CD14-positive monocyte (primary cell): ENCODE measurements at regions not wholly inside any gene's neighbourhood (a gene's known extent, or its start where the extent isn't known, plus 50 kb on each side); places are given as distances from the start of the nearest gene placed in this dataset.

Experiments
- DNase-seq, 3 donors: peaks; one replicate each; pipeline ENCODE4 v3.0.0-alpha.2; 2011 to 2022
- H2AFZ ChIP-seq: 2 replicates; pipeline ENCODE4 v1.6.0; 2012; ENCODE audit warnings: mild to moderate bottlenecking, low read depth, low read length, inconsistent platforms; ENCODE audit not compliant: insufficient read depth, poor library complexity, severe bottlenecking
- H3K27ac ChIP-seq, 2 donors: 1 replicate in 1 of 2; 2 replicates in 1 of 2; pipeline ENCODE4 v1.5.1; 2012 to 2013; ENCODE audit warnings: low read length in 2 of 2, control low read depth in 1 of 2, inconsistent platforms in 1 of 2, low read depth in 1 of 2, mild to moderate bottlenecking in 1 of 2
- H3K27me3 ChIP-seq, 2 donors: one replicate each; pipeline versions ENCODE4 v1.6.0 to v1.6.1; 2011 to 2013; ENCODE audit warnings: low read length in 2 of 2; ENCODE audit not compliant: control insufficient read depth in 2 of 2, insufficient read depth in 2 of 2
- H3K36me3 ChIP-seq, 2 donors: replicated peaks in 1 of 2; 1 replicate in 1 of 2; 2 replicates in 1 of 2; pipeline versions ENCODE4 v1.5.1 to v1.6.1; 2012 to 2013; ENCODE audit warnings: low read length in 2 of 2, control low read depth in 1 of 2, inconsistent platforms in 1 of 2, mild to moderate bottlenecking in 1 of 2; ENCODE audit not compliant: insufficient read depth in 2 of 2, control insufficient read depth in 1 of 2
- H3K4me1 ChIP-seq, 2 donors: 1 replicate in 1 of 2; 2 replicates in 1 of 2; pipeline versions ENCODE4 v1.5.1 to v1.6.1; 2012 to 2013; ENCODE audit warnings: low read length in 2 of 2, control low read depth in 1 of 2, inconsistent platforms in 1 of 2, mild to moderate bottlenecking in 1 of 2, moderate library complexity in 1 of 2; ENCODE audit not compliant: insufficient read depth in 2 of 2, control insufficient read depth in 1 of 2
- H3K4me2 ChIP-seq: replicated peaks from 2 replicates; pipeline ENCODE3; 2012; ENCODE audit warnings: low read length, moderate library complexity, mild to moderate bottlenecking; ENCODE audit not compliant: poor library complexity, severe bottlenecking; ENCODE audit errors: extremely low read depth
- H3K4me3 ChIP-seq, 3 experiments: fragments of 200-600 bp in 1 of 3; sonication (generic) in 1 of 3; replicated peaks in 1 of 3; 1 replicate in 2 of 3; 2 replicates in 1 of 3; pipeline ENCODE4 v1.5.1; 2011 to 2013; ENCODE audit warnings: low read length in 3 of 3, mild to moderate bottlenecking in 3 of 3, control low read depth in 2 of 3, low read depth in 2 of 3, inconsistent platforms in 1 of 3, moderate library complexity in 1 of 3
- H3K79me2 ChIP-seq: 2 replicates; pipeline ENCODE4 v1.6.0; 2012; ENCODE audit warnings: mild to moderate bottlenecking, control low read depth, inconsistent platforms, low read length, moderate library complexity; ENCODE audit not compliant: insufficient read depth
- H3K9ac ChIP-seq: 2 replicates; pipeline ENCODE4 v1.6.0; 2017; ENCODE audit warnings: low read length, mild to moderate bottlenecking; ENCODE audit not compliant: insufficient read depth, poor library complexity, severe bottlenecking
- H3K9me3 ChIP-seq, 2 donors: replicated peaks in 1 of 2; 1 replicate in 1 of 2; 2 replicates in 1 of 2; pipeline versions ENCODE4 v1.5.1 to v1.6.1; 2012 to 2013; ENCODE audit warnings: low read length in 2 of 2, control low read depth in 1 of 2; ENCODE audit not compliant: control insufficient read depth in 1 of 2, insufficient read depth in 1 of 2
- H4K20me1 ChIP-seq: 2 replicates; pipeline ENCODE4 v1.6.0; 2012; ENCODE audit warnings: mild to moderate bottlenecking, low read length, control low read depth, moderate library complexity; ENCODE audit not compliant: insufficient read depth
- H3K27ac Mint-ChIP-seq, 7 donors: one replicate each; pipeline ENCODE4 v1.8.0; 2020; ENCODE audit warnings: mild to moderate bottlenecking in 7 of 7, mixed read lengths in 7 of 7, moderate library complexity in 6 of 7, inconsistent platforms in 2 of 7
- H3K27me3 Mint-ChIP-seq, 3 donors: one replicate each; pipeline ENCODE4 v1.8.0; 2021 to 2022; ENCODE audit warnings: low read depth in 3 of 3, mild to moderate bottlenecking in 3 of 3, mixed read lengths in 3 of 3, moderate library complexity in 3 of 3, inconsistent platforms in 1 of 3
- H3K36me3 Mint-ChIP-seq, 2 donors: one replicate each; pipeline ENCODE4 v1.8.0; 2020; ENCODE audit warnings: mixed read lengths in 2 of 2, inconsistent platforms in 1 of 2, mild to moderate bottlenecking in 1 of 2
- H3K4me1 Mint-ChIP-seq: one replicate; pipeline ENCODE4 v1.8.0; 2020; ENCODE audit warnings: mild to moderate bottlenecking, mixed read lengths
- H3K4me3 Mint-ChIP-seq, 2 donors: one replicate each; pipeline ENCODE4 v1.8.0; 2020; ENCODE audit warnings: mild to moderate bottlenecking in 2 of 2, mixed read lengths in 2 of 2, moderate library complexity in 1 of 2
- H3K9me3 Mint-ChIP-seq, 7 donors: one replicate each; pipeline ENCODE4 v1.8.0; 2020 to 2022; ENCODE audit warnings: mixed read lengths in 7 of 7, mild to moderate bottlenecking in 6 of 7, moderate library complexity in 6 of 7, inconsistent platforms in 2 of 7
- CTCF ChIP-seq: fragments of 200-600 bp; IDR thresholded peaks from one replicate; pipeline ENCODE4 v1.8.0; 2022; ENCODE audit warnings: antibody characterized with exemption, mild to moderate bottlenecking
- WGBS: methylation state at CpG from one replicate; pipeline ENCODE4 v1.1.5; 2013; ENCODE audit warnings: missing lambda C conversion rate; ENCODE audit not compliant: insufficient coverage; 5-methylcytosine and 5-hydroxymethylcytosine counted together
- intact Hi-C, 2 donors: fragments of 100-400 bp; cut with micrococcal nuclease; formaldehyde crosslinking; loops; one replicate each; pipeline versions ENCODE4 v1.15.0 to v1.15.1; 2023

GRCh38 chr11:29484548-29484947 is 532.3 kb downstream of the KCNA4 start:
- H3K9me3 Mint-ChIP-seq, result peaks cover 0 to 2% (median 0%) of the 10 kb centered on the region in 7 donors
- intact Hi-C loops, result no loop called here
- no peak overlapping the region for H3K4me3 Mint-ChIP-seq
- no peak overlapping the region for H3K4me2 ChIP-seq
- H2AFZ ChIP-seq, result no peak overlapping the region
- no peaks in the 10 kb centered on the region for H3K36me3 ChIP-seq
- no peaks in the 10 kb centered on the region for H3K4me1 Mint-ChIP-seq
- peaks cover 0 to 3% (median 2%) of the 10 kb centered on the region in 3 donors for H3K27me3 Mint-ChIP-seq
- no peaks in the 10 kb centered on the region for H3K27me3 ChIP-seq
- no peaks in the 10 kb centered on the region for H3K79me2 ChIP-seq
- DNase-seq, result no peak
- H3K4me3 ChIP-seq, result no peak overlapping the region
- no peak for TF ChIP-seq CTCF
- no peaks in the 10 kb centered on the region for H4K20me1 ChIP-seq
- WGBS, result no CpG with 5 or more reads among the region's 1 CpG
- no peak overlapping the region for H3K27ac ChIP-seq
- H3K9ac ChIP-seq, result no peak overlapping the region
- no peaks in the 10 kb centered on the region for H3K9me3 ChIP-seq
- no peaks in the 10 kb centered on the region for H3K4me1 ChIP-seq
- no peaks in the 10 kb centered on the region for H3K36me3 Mint-ChIP-seq
- H3K27ac Mint-ChIP-seq, result no peak overlapping the region

GRCh38 chr11:29483831-29484230 is 533.0 kb downstream of the KCNA4 start:
- no CpG with 5 or more reads among the region's 2 CpGs for WGBS
- Histone ChIP-seq H3K79me2 (no peaks in the 10 kb centered on the region), H3K9me3 (no peaks in the 10 kb centered on the region), H3K4me3 (no peak overlapping the region), H2AFZ (no peak overlapping the region), H3K4me2 (no peak overlapping the region), H4K20me1 (no peaks in the 10 kb centered on the region), H3K27me3 (no peaks in the 10 kb centered on the region), H3K4me1 (no peaks in the 10 kb centered on the region), H3K9ac (no peak overlapping the region), H3K36me3 (no peaks in the 10 kb centered on the region), H3K27ac (no peak overlapping the region)
- no peak overlapping the region for H3K27ac Mint-ChIP-seq
- H3K27me3 Mint-ChIP-seq, result peaks cover 0 to 2% (median 2%) of the 10 kb centered on the region in 3 donors
- no peaks in the 10 kb centered on the region for H3K4me1 Mint-ChIP-seq
- no peak for DNase-seq
- H3K36me3 Mint-ChIP-seq, result no peaks in the 10 kb centered on the region
- no peak for TF ChIP-seq CTCF
- H3K9me3 Mint-ChIP-seq, result peaks cover 0 to 2% (median 0%) of the 10 kb centered on the region in 7 donors
- H3K4me3 Mint-ChIP-seq, result no peak overlapping the region
- intact Hi-C loops, result no loop called here
